ENCODE measurements at regions not wholly inside any gene's neighbourhood (a gene's known extent, or its start where the extent isn't known, plus 50 kb on each side); places are given as distances from the start of the nearest gene placed in this dataset.

DNA sequence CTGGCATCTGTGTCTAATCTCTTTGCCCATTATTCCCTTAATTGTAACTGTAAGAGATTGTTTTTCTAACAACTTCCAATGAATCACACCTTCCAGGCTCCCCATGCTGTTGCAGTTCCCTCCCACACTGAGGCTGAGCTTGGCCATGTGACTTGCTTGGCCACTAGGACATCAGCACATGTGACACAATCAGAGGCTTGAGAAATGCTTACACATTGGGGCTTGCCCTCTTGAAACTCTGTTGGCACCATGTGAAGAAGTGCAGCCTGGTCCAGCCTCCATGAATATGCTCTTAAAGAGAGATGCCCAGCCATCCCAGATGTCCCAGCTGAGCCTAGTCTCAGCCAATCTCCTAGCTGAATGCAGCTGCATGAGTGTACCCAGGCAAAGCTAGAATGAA, 326.8 kb upstream of the SOX2 start:
- Histone ChIP-seq H3K4me2 (ENCODE audit: low read depth, low read length, poor library complexity, severe bottlenecking) (no peak overlapping the region), H2AFZ (ENCODE audit: low read length) (no peak overlapping the region), H3K27ac (ENCODE audit: low read length) (no peak overlapping the region), H4K20me1 (ENCODE audit: insufficient read depth, low read depth, low read length) (no peaks in the 10 kb centered on the region), H3K9me2 (replicated peaks; ENCODE audit: insufficient read depth, low read length) (no peaks in the 10 kb centered on the region), H3K9me3 (ENCODE audit: low read length) (no peaks in the 10 kb centered on the region), H3K36me3 (ENCODE audit: insufficient read depth, low read length) (no peaks in the 10 kb centered on the region), H3K27me3 (ENCODE audit: low read length) (no peaks in the 10 kb centered on the region), H3K9ac (ENCODE audit: low read length) (no peak overlapping the region), H3K4me3 (ENCODE audit: low read length) (no peak overlapping the region), H3K4me1 (ENCODE audit: low read length) (peaks cover 28% of the 10 kb centered on the region), H3K79me2 (ENCODE audit: low read length) (no peaks in the 10 kb centered on the region)
- no peak for DNase-seq

DNA sequence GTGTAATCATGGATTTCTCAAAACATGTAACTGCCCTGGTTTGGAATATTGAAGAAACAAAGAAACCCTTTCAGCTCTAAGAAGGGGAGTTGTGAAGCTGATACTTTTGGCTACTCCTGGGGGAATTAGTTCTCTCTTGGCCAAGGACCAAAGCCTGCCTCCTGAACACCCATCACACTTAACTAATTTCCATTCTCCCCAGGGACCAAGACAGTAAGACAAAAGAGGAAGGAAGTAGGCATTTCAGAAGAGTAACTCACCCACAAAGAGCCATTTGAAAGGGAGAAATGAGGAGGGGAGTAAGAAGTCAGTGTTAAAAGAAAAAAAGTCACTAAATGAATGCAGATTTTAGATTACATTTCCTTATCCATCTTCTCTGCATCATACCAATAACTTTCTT, 328.0 kb upstream of the SOX2 start:
- Histone ChIP-seq H3K4me1 (ENCODE audit: low read length) (peaks cover 28% of the 10 kb centered on the region), H3K27ac (ENCODE audit: low read length) (0 out of 2 replicates have a peak overlapping the region, but pooled peaks have one; percentile 13), H3K27me3 (ENCODE audit: low read length) (no peaks in the 10 kb centered on the region), H4K20me1 (ENCODE audit: insufficient read depth, low read depth, low read length) (no peaks in the 10 kb centered on the region), H3K36me3 (ENCODE audit: insufficient read depth, low read length) (no peaks in the 10 kb centered on the region), H3K9ac (ENCODE audit: low read length) (no peak overlapping the region), H3K9me2 (replicated peaks; ENCODE audit: insufficient read depth, low read length) (no peaks in the 10 kb centered on the region), H2AFZ (ENCODE audit: low read length) (no peak overlapping the region), H3K4me3 (ENCODE audit: low read length) (peak overlapping the region; percentile 20), H3K79me2 (ENCODE audit: low read length) (no peaks in the 10 kb centered on the region), H3K9me3 (ENCODE audit: low read length) (no peaks in the 10 kb centered on the region), H3K4me2 (ENCODE audit: low read depth, low read length, poor library complexity, severe bottlenecking) (peak overlapping the region; percentile 48)
- DNase-seq: peak; percentile 87

DNA sequence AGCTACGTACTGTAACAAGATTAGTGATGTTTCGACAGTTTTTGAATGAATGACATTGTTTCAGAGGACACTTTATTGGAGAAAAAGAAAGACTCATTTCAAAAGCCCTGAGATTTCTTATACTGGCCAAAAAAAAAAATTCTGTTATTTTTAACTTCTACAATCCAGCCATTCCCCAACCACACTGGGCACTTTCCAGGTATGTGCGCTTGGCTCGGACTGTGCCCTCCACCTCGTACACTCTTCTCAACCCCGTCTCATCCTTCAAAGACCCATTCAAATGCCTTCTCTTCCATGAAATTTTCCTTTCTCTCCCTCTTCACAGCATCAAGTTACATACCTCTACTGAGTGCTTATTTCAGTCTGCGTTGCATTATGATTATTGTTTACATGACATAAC, 328.5 kb upstream of the SOX2 start:
- DNase-seq: no peak
- Histone ChIP-seq H4K20me1 (ENCODE audit: insufficient read depth, low read depth, low read length) (no peaks in the 10 kb centered on the region), H3K9ac (ENCODE audit: low read length) (no peak overlapping the region), H3K27ac (ENCODE audit: low read length) (no peak overlapping the region), H3K9me3 (ENCODE audit: low read length) (no peaks in the 10 kb centered on the region), H3K4me1 (ENCODE audit: low read length) (peaks cover 28% of the 10 kb centered on the region), H3K4me2 (ENCODE audit: low read depth, low read length, poor library complexity, severe bottlenecking) (peak overlapping the region; percentile 48), H3K4me3 (ENCODE audit: low read length) (0 out of 2 replicates have a peak overlapping the region, but pooled peaks have one; percentile 20), H3K36me3 (ENCODE audit: insufficient read depth, low read length) (no peaks in the 10 kb centered on the region), H3K27me3 (ENCODE audit: low read length) (no peaks in the 10 kb centered on the region), H3K9me2 (replicated peaks; ENCODE audit: insufficient read depth, low read length) (no peaks in the 10 kb centered on the region), H2AFZ (ENCODE audit: low read length) (no peak overlapping the region), H3K79me2 (ENCODE audit: low read length) (no peaks in the 10 kb centered on the region)

DNA sequence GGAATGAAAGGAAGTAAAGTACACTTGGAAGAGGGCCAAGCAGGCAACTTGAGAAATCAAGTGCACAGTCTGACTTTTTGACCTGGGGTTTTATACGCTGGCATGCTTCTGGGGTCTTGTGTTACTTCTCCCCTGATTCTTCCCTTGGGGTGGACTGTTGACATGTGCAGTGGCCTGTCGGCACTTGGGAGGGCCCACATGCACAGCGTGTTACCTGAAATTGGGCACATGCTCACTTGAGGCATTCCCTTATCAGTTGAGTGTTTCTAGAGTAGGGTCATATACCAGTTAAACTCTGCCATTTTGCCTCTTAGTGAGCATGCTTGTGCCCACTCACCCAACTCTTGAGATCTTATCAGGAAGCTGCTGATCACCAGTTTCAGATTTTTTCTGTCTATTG, 329.1 kb upstream of the SOX2 start:
- Histone ChIP-seq H2AFZ (ENCODE audit: low read length) (no peak overlapping the region), H3K9me3 (ENCODE audit: low read length) (no peaks in the 10 kb centered on the region), H3K36me3 (ENCODE audit: insufficient read depth, low read length) (no peaks in the 10 kb centered on the region), H3K4me3 (ENCODE audit: low read length) (no peak overlapping the region), H3K4me2 (ENCODE audit: low read depth, low read length, poor library complexity, severe bottlenecking) (no peak overlapping the region), H3K9me2 (replicated peaks; ENCODE audit: insufficient read depth, low read length) (no peaks in the 10 kb centered on the region), H3K79me2 (ENCODE audit: low read length) (no peaks in the 10 kb centered on the region), H3K9ac (ENCODE audit: low read length) (no peak overlapping the region), H3K27ac (ENCODE audit: low read length) (no peak overlapping the region), H4K20me1 (ENCODE audit: insufficient read depth, low read depth, low read length) (no peaks in the 10 kb centered on the region), H3K4me1 (ENCODE audit: low read length) (peaks cover 28% of the 10 kb centered on the region), H3K27me3 (ENCODE audit: low read length) (no peaks in the 10 kb centered on the region)
- no peak for DNase-seq

DNA sequence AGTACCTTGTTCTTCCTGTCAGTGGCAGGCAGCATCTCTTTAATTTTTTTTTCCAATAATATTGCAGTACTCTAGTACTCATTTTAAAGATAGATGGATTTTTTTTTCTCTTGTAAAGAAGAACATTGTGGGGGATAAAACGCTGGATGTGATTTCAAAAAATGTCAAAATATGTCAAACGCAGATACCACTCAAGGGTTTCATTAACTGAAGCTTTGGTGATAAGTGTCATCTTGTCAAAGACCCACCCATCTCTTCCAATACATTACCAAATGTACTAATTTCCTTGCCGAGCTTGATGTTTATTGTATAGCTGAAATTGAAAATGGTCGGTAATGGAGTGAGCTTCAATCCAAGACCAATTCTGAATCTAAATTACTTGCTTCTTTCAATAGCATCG, 332.4 kb upstream of the SOX2 start:
- H3K9me2 ChIP-seq (replicated peaks; ENCODE audit: insufficient read depth, low read length): no peaks in the 10 kb centered on the region
- H3K27ac ChIP-seq (ENCODE audit: low read length): no peak overlapping the region
- no peaks in the 10 kb centered on the region for H3K27me3 ChIP-seq (ENCODE audit: low read length)
- H3K9me3 ChIP-seq (ENCODE audit: low read length): no peaks in the 10 kb centered on the region
- no peak overlapping the region for H3K4me3 ChIP-seq (ENCODE audit: low read length)
- H2AFZ ChIP-seq (ENCODE audit: low read length): no peak overlapping the region
- no peaks in the 10 kb centered on the region for H4K20me1 ChIP-seq (ENCODE audit: insufficient read depth, low read depth, low read length)
- peaks cover 14% of the 10 kb centered on the region for H3K4me1 ChIP-seq (ENCODE audit: low read length)
- no peaks in the 10 kb centered on the region for H3K79me2 ChIP-seq (ENCODE audit: low read length)
- H3K9ac ChIP-seq (ENCODE audit: low read length): no peak overlapping the region
- H3K36me3 ChIP-seq (ENCODE audit: insufficient read depth, low read length): no peaks in the 10 kb centered on the region
- DNase-seq: no peak
- H3K4me2 ChIP-seq (ENCODE audit: low read depth, low read length, poor library complexity, severe bottlenecking): no peak overlapping the region

DNA sequence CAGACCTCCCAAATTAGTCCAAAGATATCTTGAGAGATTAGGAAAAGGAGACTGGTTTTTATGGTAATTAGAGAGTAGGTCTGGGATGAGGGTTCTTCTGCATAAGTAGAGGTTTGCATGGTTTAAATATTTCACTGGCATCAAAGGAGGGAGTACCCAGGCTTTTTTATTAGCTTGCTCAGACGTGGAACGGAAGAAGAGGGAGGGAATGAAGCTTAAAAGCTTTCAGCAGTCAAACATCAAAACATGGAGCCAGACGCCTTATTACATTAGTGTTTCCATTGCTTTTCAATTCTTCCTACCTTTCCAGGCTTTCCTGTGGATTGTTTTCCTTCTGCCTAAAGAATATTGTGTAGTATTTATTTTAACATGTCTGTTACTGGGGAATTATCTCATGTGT, 342.1 kb upstream of the SOX2 start:
- Histone ChIP-seq H3K36me3 (ENCODE audit: insufficient read depth, low read length) (no peaks in the 10 kb centered on the region), H3K79me2 (ENCODE audit: low read length) (no peaks in the 10 kb centered on the region), H3K27ac (ENCODE audit: low read length) (no peak overlapping the region), H3K9me2 (replicated peaks; ENCODE audit: insufficient read depth, low read length) (no peaks in the 10 kb centered on the region), H3K4me3 (ENCODE audit: low read length) (no peak overlapping the region), H2AFZ (ENCODE audit: low read length) (no peak overlapping the region), H3K4me1 (ENCODE audit: low read length) (no peaks in the 10 kb centered on the region), H4K20me1 (ENCODE audit: insufficient read depth, low read depth, low read length) (no peaks in the 10 kb centered on the region), H3K9ac (ENCODE audit: low read length) (no peak overlapping the region), H3K27me3 (ENCODE audit: low read length) (no peaks in the 10 kb centered on the region), H3K4me2 (ENCODE audit: low read depth, low read length, poor library complexity, severe bottlenecking) (no peak overlapping the region), H3K9me3 (ENCODE audit: low read length) (no peaks in the 10 kb centered on the region)
- DNase-seq: no peak

DNA sequence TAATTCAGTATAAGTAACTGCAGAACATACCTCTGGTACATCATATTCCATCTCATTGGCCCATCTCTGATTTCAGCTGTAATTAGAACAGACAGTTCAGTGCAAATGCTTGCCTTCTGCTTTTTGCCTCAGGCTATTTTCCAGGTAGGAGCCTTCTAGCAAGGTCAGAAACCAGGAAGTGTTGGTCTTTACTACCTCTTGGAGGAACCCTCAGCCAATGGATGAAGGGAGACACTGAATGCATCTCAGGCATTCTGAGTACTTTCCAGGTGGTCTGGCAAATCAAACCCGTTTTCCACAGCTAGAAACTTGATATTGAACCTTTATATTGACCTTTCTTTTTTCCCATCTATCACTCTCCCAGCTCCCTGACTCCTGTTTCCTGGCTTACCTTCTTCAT, 348.5 kb upstream of the SOX2 start:
- no peaks in the 10 kb centered on the region for H4K20me1 ChIP-seq (ENCODE audit: insufficient read depth, low read depth, low read length)
- H3K36me3 ChIP-seq (ENCODE audit: insufficient read depth, low read length): no peaks in the 10 kb centered on the region
- no peak overlapping the region for H3K4me2 ChIP-seq (ENCODE audit: low read depth, low read length, poor library complexity, severe bottlenecking)
- H3K9ac ChIP-seq (ENCODE audit: low read length): no peak overlapping the region
- no peaks in the 10 kb centered on the region for H3K27me3 ChIP-seq (ENCODE audit: low read length)
- H3K4me1 ChIP-seq (ENCODE audit: low read length): no peaks in the 10 kb centered on the region
- H3K27ac ChIP-seq (ENCODE audit: low read length): no peak overlapping the region
- no peaks in the 10 kb centered on the region for H3K9me2 ChIP-seq (replicated peaks; ENCODE audit: insufficient read depth, low read length)
- H2AFZ ChIP-seq (ENCODE audit: low read length): no peak overlapping the region
- no peak overlapping the region for H3K4me3 ChIP-seq (ENCODE audit: low read length)
- DNase-seq: no peak
- H3K79me2 ChIP-seq (ENCODE audit: low read length): no peaks in the 10 kb centered on the region
- no peaks in the 10 kb centered on the region for H3K9me3 ChIP-seq (ENCODE audit: low read length)

DNA sequence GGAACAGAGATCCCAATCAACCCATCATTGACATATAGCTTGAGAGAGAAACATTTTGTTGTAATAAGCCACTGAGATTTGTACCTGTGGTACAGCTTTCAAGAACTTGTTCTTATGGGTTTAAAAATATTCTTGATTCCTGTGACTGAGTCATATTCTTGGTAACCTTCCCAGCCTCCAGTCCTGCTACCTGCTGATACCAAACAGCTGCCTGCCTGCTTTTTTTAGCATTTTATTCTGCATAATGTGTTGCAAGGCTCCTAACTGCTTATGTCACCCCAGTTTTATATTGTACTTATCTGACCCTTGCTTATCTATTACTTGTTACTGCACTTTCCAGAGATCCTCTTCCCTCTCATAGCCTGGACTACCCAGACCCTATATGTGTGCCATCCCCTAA, 349.3 kb upstream of the SOX2 start:
- no peak for DNase-seq
- Histone ChIP-seq H3K79me2 (ENCODE audit: low read length) (no peaks in the 10 kb centered on the region), H3K4me3 (ENCODE audit: low read length) (no peak overlapping the region), H3K9ac (ENCODE audit: low read length) (no peak overlapping the region), H3K36me3 (ENCODE audit: insufficient read depth, low read length) (no peaks in the 10 kb centered on the region), H2AFZ (ENCODE audit: low read length) (no peak overlapping the region), H3K27me3 (ENCODE audit: low read length) (no peaks in the 10 kb centered on the region), H3K9me3 (ENCODE audit: low read length) (no peaks in the 10 kb centered on the region), H4K20me1 (ENCODE audit: insufficient read depth, low read depth, low read length) (no peaks in the 10 kb centered on the region), H3K27ac (ENCODE audit: low read length) (no peak overlapping the region), H3K4me1 (ENCODE audit: low read length) (no peaks in the 10 kb centered on the region), H3K4me2 (ENCODE audit: low read depth, low read length, poor library complexity, severe bottlenecking) (no peak overlapping the region), H3K9me2 (replicated peaks; ENCODE audit: insufficient read depth, low read length) (no peaks in the 10 kb centered on the region)

DNA sequence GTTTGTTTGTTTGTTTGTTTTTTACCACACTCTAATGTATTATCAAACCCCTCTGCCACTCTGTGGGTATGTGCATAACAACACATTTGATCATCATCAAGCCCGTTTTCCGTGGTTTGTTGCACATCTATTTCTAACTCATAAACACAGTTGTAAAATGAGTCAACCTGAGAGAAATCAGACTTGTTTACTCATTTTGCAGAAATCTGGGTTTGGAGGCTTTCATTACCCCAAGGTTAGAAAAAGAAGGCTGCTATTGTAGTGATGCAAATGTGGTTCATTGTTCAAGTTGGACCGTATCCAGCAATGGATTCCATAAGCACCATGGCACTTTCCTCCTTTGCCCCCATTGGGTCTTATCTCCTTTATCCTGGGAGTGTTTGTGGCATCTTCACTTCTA, 353.2 kb upstream of the SOX2 start:
- no peak overlapping the region for H3K4me2 ChIP-seq (ENCODE audit: low read depth, low read length, poor library complexity, severe bottlenecking)
- H3K4me1 ChIP-seq (ENCODE audit: low read length): no peaks in the 10 kb centered on the region
- H3K4me3 ChIP-seq (ENCODE audit: low read length): no peak overlapping the region
- no peak for DNase-seq
- no peaks in the 10 kb centered on the region for H3K27me3 ChIP-seq (ENCODE audit: low read length)
- no peak overlapping the region for H3K27ac ChIP-seq (ENCODE audit: low read length)
- H3K36me3 ChIP-seq (ENCODE audit: insufficient read depth, low read length): no peaks in the 10 kb centered on the region
- H3K9ac ChIP-seq (ENCODE audit: low read length): no peak overlapping the region
- no peaks in the 10 kb centered on the region for H3K79me2 ChIP-seq (ENCODE audit: low read length)
- H3K9me3 ChIP-seq (ENCODE audit: low read length): no peaks in the 10 kb centered on the region
- H2AFZ ChIP-seq (ENCODE audit: low read length): no peak overlapping the region
- H4K20me1 ChIP-seq (ENCODE audit: insufficient read depth, low read depth, low read length): no peaks in the 10 kb centered on the region
- no peaks in the 10 kb centered on the region for H3K9me2 ChIP-seq (replicated peaks; ENCODE audit: insufficient read depth, low read length)
